GM12872 (cell line): ENCODE measurements at regions not wholly inside any gene's neighbourhood (a gene's known extent, or its start where the extent isn't known, plus 50 kb on each side); places are given as distances from the start of the nearest gene placed in this dataset.

Experiments used
- CTCF ChIP-seq: IDR thresholded peaks from 3 replicates; pipeline ENCODE4 v1.5.1; 2011; ENCODE audit warnings: low read depth, mild to moderate bottlenecking, low read length, moderate library complexity; ENCODE audit not compliant: insufficient read depth

DNA sequence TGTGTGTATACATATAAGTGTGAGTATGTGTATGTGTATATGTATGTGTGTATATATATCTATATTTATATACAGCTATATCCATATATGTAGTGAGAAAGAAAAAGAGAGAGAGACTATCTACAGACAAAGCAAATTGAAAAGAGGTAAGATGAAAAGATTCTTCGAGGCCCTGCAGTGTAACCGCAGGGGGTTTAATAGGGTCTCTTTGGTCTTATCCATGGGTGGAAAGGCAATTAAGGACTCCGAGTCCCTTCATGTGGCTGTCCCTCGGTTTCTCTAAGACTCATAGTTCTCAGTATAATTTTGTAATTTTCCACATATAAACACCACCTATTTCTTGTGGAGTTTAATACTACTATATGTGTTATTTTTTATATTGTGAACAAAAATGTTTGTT is 50.6 kb upstream of the JAZF1 start:
- no peak for TF ChIP-seq CTCF

GRCh38 chr7:28236560-28236959 is 56.0 kb upstream of the JAZF1 start:
- no peak for TF ChIP-seq CTCF

- TF ChIP-seq CTCF: no peak
Observed at GRCh38 chr7:28237363-28237762, 56.8 kb upstream of the JAZF1 start.

DNA sequence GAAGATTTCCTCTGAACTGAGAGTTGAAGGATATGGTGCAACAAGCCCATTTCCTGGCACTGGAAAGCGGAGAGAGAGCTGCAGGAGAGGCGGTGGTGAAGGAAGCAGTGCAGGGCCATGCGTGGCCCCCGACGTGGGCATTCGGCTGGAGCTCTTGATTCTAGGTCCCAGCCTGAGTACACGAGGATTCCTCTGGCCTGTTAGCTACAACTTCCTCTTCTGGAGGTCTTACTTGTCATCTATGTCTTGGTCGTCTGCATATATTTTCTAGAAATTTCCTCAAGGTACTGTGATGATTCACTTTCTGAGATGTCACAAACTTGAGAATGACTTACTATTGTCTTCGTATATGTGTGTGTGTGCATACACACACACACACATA is 59.2 kb upstream of the JAZF1 start:
- no peak for TF ChIP-seq CTCF

DNA sequence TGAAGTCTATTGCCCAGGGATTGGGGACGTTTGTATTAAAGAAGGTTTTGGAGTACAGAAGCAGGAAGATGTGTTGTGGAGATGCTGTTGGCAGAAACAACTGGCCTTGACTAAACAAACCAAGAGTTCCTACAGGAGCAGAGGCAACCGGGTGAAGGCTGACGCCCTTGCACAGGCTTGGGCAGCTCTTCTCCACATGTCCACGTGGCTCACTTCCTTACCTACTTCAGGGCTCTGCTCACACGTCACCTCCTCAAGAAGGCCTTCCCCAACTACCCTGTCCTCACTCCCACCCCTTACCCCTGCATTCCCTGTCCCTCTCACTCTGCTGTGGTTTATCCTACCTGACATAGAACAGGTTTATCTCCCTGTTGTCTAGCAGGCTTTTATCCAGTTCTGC is 59.9 kb upstream of the JAZF1 start:
- no peak for TF ChIP-seq CTCF

DNA sequence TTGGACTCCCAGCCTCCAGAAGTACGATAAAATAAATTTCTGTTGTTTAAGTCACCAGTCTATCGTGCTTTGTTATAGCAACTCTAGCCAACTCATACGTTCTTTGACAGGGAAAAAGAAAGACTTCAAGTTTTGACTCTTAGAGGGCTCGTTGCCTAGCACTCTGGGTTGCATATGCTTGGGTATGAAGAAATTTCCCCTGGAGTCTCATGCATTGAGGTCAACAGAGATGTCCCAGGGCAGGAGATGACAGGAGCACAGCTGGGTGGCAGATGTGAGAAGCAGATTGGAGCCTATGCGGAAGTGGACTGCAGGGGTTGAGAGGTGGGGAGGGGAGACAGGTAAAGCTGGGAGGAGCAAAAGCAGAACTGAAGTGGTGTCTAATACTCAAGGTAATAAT is 63.3 kb upstream of the JAZF1 start:
- TF ChIP-seq CTCF: no peak

DNA sequence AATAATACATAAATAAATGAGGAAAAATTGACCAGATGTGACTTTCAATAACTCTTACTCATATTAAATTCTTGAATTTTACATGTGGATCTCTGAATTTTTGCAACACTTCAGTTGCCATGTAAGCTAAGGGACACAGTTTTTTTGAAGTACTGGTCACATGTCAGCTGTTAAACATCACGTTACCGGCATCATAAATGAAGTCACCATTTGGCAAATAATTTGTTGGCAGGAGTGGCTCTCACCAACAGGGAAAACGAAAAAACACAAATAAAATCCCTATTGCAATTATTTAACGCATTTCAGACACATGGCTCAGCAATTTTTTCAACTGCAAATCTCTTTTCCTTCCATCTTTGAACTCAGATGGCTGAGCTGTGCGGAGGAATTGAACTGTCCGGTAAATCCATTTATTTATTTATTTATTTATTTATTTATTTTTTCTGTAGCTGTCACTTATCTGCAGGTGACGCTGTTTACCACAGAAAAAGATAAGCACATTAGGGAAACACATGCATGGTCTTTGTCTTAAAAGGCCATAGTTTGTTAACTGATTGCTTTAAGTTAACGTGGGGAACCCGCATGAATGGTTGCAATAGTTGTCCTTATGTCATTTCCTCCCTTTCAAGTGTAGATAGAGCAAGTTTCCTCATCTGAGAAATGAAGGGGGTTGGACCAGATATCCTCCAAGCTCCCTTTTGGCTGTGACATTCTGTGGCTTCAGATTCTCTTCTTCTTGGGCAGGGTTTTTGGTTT is 64.7 kb upstream of the JAZF1 start:
- no peak for TF ChIP-seq CTCF
